Keratinocyte (primary cell): ENCODE measurements at regions not wholly inside any gene's neighbourhood (a gene's known extent, or its start where the extent isn't known, plus 50 kb on each side); places are given as distances from the start of the nearest gene placed in this dataset.

Experiments
- DNase-seq: peaks from one replicate; pipeline ENCODE4 v3.0.0-alpha.2; 2011; ENCODE audit warnings: low read depth, missing footprints, low spot score
- FAIRE-seq: peaks from 2 replicates; lab custom pipeline; 2011; peaks lifted over from hg19 to GRCh38; lab: Jason Lieb, UNC
- H2AFZ ChIP-seq: 2 replicates; pipeline ENCODE4 v1.6.0; 2012; ENCODE audit warnings: low read length, control low read depth, inconsistent platforms; ENCODE audit not compliant: control insufficient read depth
- H3K27ac ChIP-seq: 2 replicates; pipeline ENCODE4 v1.5.1; 2011; ENCODE audit warnings: low read length; ENCODE audit not compliant: control insufficient read depth, insufficient read depth
- H3K27me3 ChIP-seq: 3 replicates; pipeline ENCODE4 v1.6.0; 2011; ENCODE audit warnings: low read length; ENCODE audit not compliant: control insufficient read depth, insufficient read depth; ENCODE audit errors: extremely low read depth
- H3K36me3 ChIP-seq, 2 experiments: 2 replicates in 1 of 2; 3 replicates in 1 of 2; pipeline ENCODE4 v1.5.1; 2011; ENCODE audit warnings: low read length in 2 of 2, mild to moderate bottlenecking in 1 of 2; ENCODE audit not compliant: control insufficient read depth in 2 of 2, insufficient read depth in 2 of 2; ENCODE audit errors: extremely low read depth in 1 of 2
- H3K4me1 ChIP-seq: 3 replicates; pipeline ENCODE4 v1.5.1; 2011; ENCODE audit warnings: low read length; ENCODE audit not compliant: control insufficient read depth, insufficient read depth; ENCODE audit errors: extremely low read depth
- H3K4me2 ChIP-seq: 3 replicates; pipeline ENCODE4 v1.6.0; 2011; ENCODE audit warnings: low read depth, low read length; ENCODE audit not compliant: control insufficient read depth, insufficient read depth; ENCODE audit errors: extremely low read depth
- H3K4me3 ChIP-seq, 3 experiments: fragments of 200-600 bp in 1 of 3; sonication (generic) in 1 of 3; 2 replicates in 2 of 3; 3 replicates in 1 of 3; pipeline ENCODE4 v1.5.1; 2011 to 2016; ENCODE audit warnings: low read length in 3 of 3, mild to moderate bottlenecking in 3 of 3, control low read depth in 2 of 3, inconsistent platforms in 1 of 3, low read depth in 1 of 3, mixed read lengths in 1 of 3, mixed run types in 1 of 3, moderate library complexity in 1 of 3; ENCODE audit not compliant: control insufficient read depth in 2 of 3, insufficient read depth in 2 of 3; ENCODE audit errors: extremely low read depth in 1 of 3
- H3K79me2 ChIP-seq: 2 replicates; pipeline ENCODE4 v1.6.0; 2012; ENCODE audit warnings: low read length; ENCODE audit not compliant: control insufficient read depth, insufficient read depth
- H3K9ac ChIP-seq: 3 replicates; pipeline ENCODE4 v1.6.0; 2011; ENCODE audit warnings: low read length; ENCODE audit not compliant: control insufficient read depth, insufficient read depth; ENCODE audit errors: extremely low read depth
- H3K9me1 ChIP-seq: 3 replicates; pipeline ENCODE4 v1.6.0; 2011; ENCODE audit warnings: low read length; ENCODE audit not compliant: control insufficient read depth, insufficient read depth; ENCODE audit errors: extremely low read depth
- H3K9me3 ChIP-seq: 2 replicates; pipeline ENCODE4 v1.5.1; 2012; ENCODE audit warnings: low read depth, low read length; ENCODE audit not compliant: control insufficient read depth
- H4K20me1 ChIP-seq: 3 replicates; pipeline ENCODE4 v1.6.0; 2011; ENCODE audit warnings: low read length; ENCODE audit not compliant: control insufficient read depth, insufficient read depth; ENCODE audit errors: extremely low read depth
- EZH2 ChIP-seq: IDR thresholded peaks from one replicate; pipeline ENCODE4 v1.6.1; 2012; ENCODE audit warnings: inconsistent platforms, mild to moderate bottlenecking, low read length, moderate library complexity
- dilution Hi-C: fragments of 300-500 bp; cut with MboI; formaldehyde crosslinking; loops from one replicate; pipeline ENCODE4 v1.7.0; 2020; ENCODE audit warnings: low sequenced_read_pairs; ENCODE audit not compliant: extremely low pct_ligation_motif_present
- TF ChIP-seq, protein P1 (sequence below), 3 experiments: IDR thresholded peaks in 1 of 3; conservative IDR thresholded peaks in 1 of 3; optimal IDR thresholded peaks in 1 of 3; 2 replicates in 2 of 3; 3 replicates in 1 of 3; pipeline versions ENCODE3 to v1.5.1; 2011; ENCODE audit warnings: low read length in 3 of 3, mild to moderate bottlenecking in 3 of 3, moderate library complexity in 2 of 3, control low read depth in 1 of 3, inconsistent platforms in 1 of 3; ENCODE audit not compliant: insufficient read depth in 2 of 3; ENCODE audit errors: extremely low read depth in 1 of 3

DNA sequence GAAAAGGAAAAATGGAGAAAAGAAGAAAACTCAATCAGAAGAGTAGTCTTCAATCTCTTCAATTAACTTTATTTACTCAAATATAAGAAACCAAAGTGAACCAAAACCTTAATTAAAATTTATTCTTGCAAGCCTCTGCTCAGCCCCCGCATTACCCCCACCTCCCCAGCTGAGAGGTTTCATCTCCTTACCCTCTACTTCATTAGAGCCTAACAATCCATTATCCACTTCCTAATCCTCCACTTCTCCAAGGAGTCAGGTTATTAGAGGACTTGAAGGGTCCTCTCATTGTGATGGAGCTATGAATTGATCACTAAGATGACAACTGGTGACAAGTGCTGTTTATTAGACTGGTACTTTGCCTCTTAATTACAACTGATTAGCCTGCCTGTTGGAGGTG, 956.5 kb downstream of the TFAP2A start:
- Histone ChIP-seq H2AFZ (no peak overlapping the region), H3K4me1 (no peaks in the 10 kb centered on the region), H3K9ac (no peak overlapping the region), H3K27me3 (no peaks in the 10 kb centered on the region), H3K27ac (no peak overlapping the region), H3K4me3 (no peak overlapping the region), H3K9me1 (no peaks in the 10 kb centered on the region), H3K79me2 (no peaks in the 10 kb centered on the region), H3K9me3 (no peaks in the 10 kb centered on the region), H3K4me2 (no peak overlapping the region), H4K20me1 (no peaks in the 10 kb centered on the region), H3K36me3 (no peaks in the 10 kb centered on the region)
- no peak for DNase-seq
- FAIRE-seq, result no peak
- dilution Hi-C loops, result no loop called here
- TF ChIP-seq, protein P1, sequence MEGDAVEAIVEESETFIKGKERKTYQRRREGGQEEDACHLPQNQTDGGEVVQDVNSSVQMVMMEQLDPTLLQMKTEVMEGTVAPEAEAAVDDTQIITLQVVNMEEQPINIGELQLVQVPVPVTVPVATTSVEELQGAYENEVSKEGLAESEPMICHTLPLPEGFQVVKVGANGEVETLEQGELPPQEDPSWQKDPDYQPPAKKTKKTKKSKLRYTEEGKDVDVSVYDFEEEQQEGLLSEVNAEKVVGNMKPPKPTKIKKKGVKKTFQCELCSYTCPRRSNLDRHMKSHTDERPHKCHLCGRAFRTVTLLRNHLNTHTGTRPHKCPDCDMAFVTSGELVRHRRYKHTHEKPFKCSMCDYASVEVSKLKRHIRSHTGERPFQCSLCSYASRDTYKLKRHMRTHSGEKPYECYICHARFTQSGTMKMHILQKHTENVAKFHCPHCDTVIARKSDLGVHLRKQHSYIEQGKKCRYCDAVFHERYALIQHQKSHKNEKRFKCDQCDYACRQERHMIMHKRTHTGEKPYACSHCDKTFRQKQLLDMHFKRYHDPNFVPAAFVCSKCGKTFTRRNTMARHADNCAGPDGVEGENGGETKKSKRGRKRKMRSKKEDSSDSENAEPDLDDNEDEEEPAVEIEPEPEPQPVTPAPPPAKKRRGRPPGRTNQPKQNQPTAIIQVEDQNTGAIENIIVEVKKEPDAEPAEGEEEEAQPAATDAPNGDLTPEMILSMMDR (optimal IDR thresholded peaks at IDR 0.05 in 1 of 3, IDR thresholded peaks at IDR 0.05 in 1 of 3, conservative IDR thresholded peaks at IDR 0.05 in 1 of 3; ENCODE audit: extremely low read depth in 1 of 3, insufficient read depth in 2 of 3, low read length in 3 of 3), result no peak
- TF ChIP-seq EZH2, result no peak

DNA sequence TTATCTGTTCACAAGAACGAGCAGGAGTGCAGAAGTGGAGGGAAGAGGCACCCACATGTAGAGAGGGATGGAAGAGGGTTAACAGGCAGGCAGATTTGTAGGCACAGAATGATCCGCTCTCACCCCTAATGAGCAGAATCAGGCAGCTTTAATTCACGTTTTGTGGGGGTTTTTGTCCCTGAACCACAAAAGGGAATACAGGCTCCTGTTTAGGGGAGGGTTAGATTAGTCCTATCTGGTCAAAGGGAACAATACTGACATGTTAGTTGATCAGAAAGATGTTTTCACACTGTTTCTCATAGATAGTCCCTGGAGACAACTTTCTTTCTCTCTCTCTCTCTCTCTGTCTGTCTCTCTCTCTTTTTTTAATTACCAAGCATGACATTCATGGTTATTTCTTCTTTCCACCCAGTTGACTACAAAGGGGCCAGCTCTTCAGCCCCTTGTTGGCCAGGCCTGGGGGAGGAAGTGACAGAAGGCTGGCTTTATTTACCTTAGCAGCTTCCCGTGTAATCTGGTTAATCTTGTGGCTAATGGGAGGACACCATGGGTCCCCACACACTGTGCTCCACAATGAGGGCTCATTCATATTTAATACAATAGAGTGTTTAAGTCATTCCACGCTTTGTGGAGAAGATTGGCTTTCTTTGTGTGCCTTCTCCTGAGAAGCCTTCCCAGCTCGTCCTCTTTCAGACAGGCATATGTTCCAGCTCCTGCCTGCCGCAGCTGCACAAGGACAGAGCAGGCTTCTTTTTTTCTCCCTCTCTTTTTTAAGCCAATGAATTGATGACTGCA, 958.8 kb downstream of the TFAP2A start:
- no peak for FAIRE-seq
- Histone ChIP-seq H3K36me3 (no peaks in the 10 kb centered on the region), H3K9me3 (no peaks in the 10 kb centered on the region), H3K9me1 (no peaks in the 10 kb centered on the region), H3K9ac (no peak overlapping the region), H4K20me1 (no peaks in the 10 kb centered on the region), H3K79me2 (no peaks in the 10 kb centered on the region), H2AFZ (no peak overlapping the region), H3K27ac (no peak overlapping the region), H3K4me3 (no peak overlapping the region), H3K27me3 (no peaks in the 10 kb centered on the region), H3K4me1 (no peaks in the 10 kb centered on the region), H3K4me2 (no peak overlapping the region)
- DNase-seq, result no peak
- dilution Hi-C loops, result no loop called here
- TF ChIP-seq EZH2, result no peak
- TF ChIP-seq, protein P1 (optimal IDR thresholded peaks at IDR 0.05 in 1 of 3, IDR thresholded peaks at IDR 0.05 in 1 of 3, conservative IDR thresholded peaks at IDR 0.05 in 1 of 3; ENCODE audit: extremely low read depth in 1 of 3, insufficient read depth in 2 of 3, low read length in 3 of 3), result no peak
